A673 (cell line): ENCODE measurements at regions not wholly inside any gene's neighbourhood (a gene's known extent, or its start where the extent isn't known, plus 50 kb on each side); places are given as distances from the start of the nearest gene placed in this dataset.

Experiments
- BruUV-seq: library from RNA; stranded (reverse); fragments of 400-500 nt; replicated peaks from 2 replicates; lab custom pipeline; 2021; lab: Mats Ljungman, UMichigan
- CTCF ChIA-PET: fragments of 300-600 bp; sonication (Branson Sonifier 250); formaldehyde crosslinking; loops from one replicate; lab custom pipeline; 2022; ENCODE audit warnings: antibody characterized with exemption; lab: Charles Lee
- POLR2A ChIA-PET: fragments of 300-600 bp; sonication (Branson Sonifier 250); formaldehyde crosslinking; loops from one replicate; lab custom pipeline; 2022; ENCODE audit warnings: antibody characterized with exemption; ENCODE audit not compliant: low non-redundant PET; lab: Charles Lee
- DNase-seq: peaks from one replicate; pipeline ENCODE4 v3.0.0-alpha.2; 2015; ENCODE audit warnings: low spot score
- H3K27ac ChIP-seq: fragments of 200-600 bp; sonication (generic); 2 replicates; pipeline ENCODE4 v1.5.1; 2016; ENCODE audit warnings: mixed run types, low read depth, mild to moderate bottlenecking, mixed read lengths, antibody characterized with exemption, low read length; ENCODE audit not compliant: poor library complexity, severe bottlenecking
- H3K27me3 ChIP-seq: fragments of 200-600 bp; sonication (generic); replicated peaks from 2 replicates; pipeline ENCODE4 v1.6.1; 2017; ENCODE audit warnings: mixed run types, low read depth, mild to moderate bottlenecking, mixed read lengths, antibody characterized with exemption, low read length; ENCODE audit not compliant: insufficient read depth, poor library complexity
- H3K36me3 ChIP-seq: fragments of 200-600 bp; sonication (generic); 2 replicates; pipeline ENCODE4 v1.6.1; 2016; ENCODE audit warnings: mixed run types, mild to moderate bottlenecking, mixed read lengths, antibody characterized with exemption, low read length; ENCODE audit not compliant: insufficient read depth, poor library complexity, severe bottlenecking
- H3K4me1 ChIP-seq: fragments of 200-600 bp; sonication (generic); 2 replicates; pipeline ENCODE4 v1.6.1; 2017; ENCODE audit warnings: mixed run types, mild to moderate bottlenecking, mixed read lengths, antibody characterized with exemption, low read length; ENCODE audit not compliant: insufficient read depth, poor library complexity, severe bottlenecking
- H3K4me3 ChIP-seq: fragments of 200-600 bp; sonication (generic); 2 replicates; pipeline ENCODE4 v1.5.1; 2016; ENCODE audit warnings: low read depth, mixed run types, mild to moderate bottlenecking, mixed read lengths, low read length; ENCODE audit not compliant: poor library complexity, severe bottlenecking
- H3K9me3 ChIP-seq: fragments of 200-600 bp; sonication (generic); 2 replicates; pipeline ENCODE4 v1.6.1; 2016; ENCODE audit warnings: mixed run types, low read depth, mild to moderate bottlenecking, mixed read lengths, antibody characterized with exemption, low read length; ENCODE audit not compliant: poor library complexity, severe bottlenecking
- CTCF ChIP-seq: fragments of 300-800, 200-600 bp; sonication (generic); conservative IDR thresholded peaks from 2 replicates; pipeline ENCODE4 v1.5.1; 2017; ENCODE audit warnings: low read depth, mild to moderate bottlenecking, antibody characterized with exemption, low read length, moderate library complexity, mixed read lengths
- EZH2 ChIP-seq: fragments of 200-600 bp; sonication (generic); IDR thresholded peaks from 2 replicates; pipeline ENCODE4 v1.6.1; 2017; ENCODE audit warnings: borderline replicate concordance, low read depth, mild to moderate bottlenecking, mixed read lengths, antibody characterized with exemption, low read length; ENCODE audit not compliant: poor library complexity, severe bottlenecking
- intact Hi-C: fragments of 100-400 bp; cut with micrococcal nuclease; formaldehyde crosslinking; loops from one replicate; pipeline ENCODE4 v1.10.0; 2022; ENCODE audit not compliant: unreplicated experiment

DNA sequence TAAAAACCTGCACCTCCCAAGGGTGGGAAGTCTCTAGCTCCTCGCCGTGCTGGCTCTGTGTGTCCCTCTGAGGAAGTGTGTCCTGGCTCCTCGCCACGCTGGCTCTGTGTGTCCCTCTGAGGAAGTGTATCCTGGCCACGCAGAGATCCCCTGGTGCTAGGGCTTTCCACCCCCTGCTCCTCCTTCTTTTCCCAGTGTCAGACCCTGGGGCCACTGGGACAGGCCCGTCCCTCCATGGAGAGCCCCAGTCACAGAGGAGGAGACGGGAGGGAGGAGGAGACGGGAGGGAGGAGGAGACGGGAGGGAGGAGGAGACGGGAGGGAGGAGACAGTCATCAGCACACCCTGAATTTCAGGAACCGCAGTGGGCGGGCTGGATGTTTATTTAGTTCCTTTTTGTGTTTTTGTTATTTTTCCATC lies 53.8 kb upstream of the HGFAC start:
- ChIA-PET CTCF (no interaction called here), POLR2A (no interaction called here)
- intact Hi-C loops: no loop called here
- Histone ChIP-seq H3K9me3 (no peaks in the 10 kb centered on the region), H3K36me3 (no peaks in the 10 kb centered on the region), H3K27me3 (no peaks in the 10 kb centered on the region), H3K4me1 (peaks cover 13% of the 10 kb centered on the region), H3K27ac (no peak overlapping the region), H3K4me3 (no peak overlapping the region)
- TF ChIP-seq EZH2: no peak
- no peak for TF ChIP-seq CTCF
- peak; percentile 29 for DNase-seq
- BruUV-seq: no TSS peak

GRCh38 chr4:3388471-3389232 lies 53.1 kb upstream of the HGFAC start:
- Histone ChIP-seq H3K4me1 (peaks cover 13% of the 10 kb centered on the region), H3K36me3 (no peaks in the 10 kb centered on the region), H3K4me3 (no peak overlapping the region), H3K27me3 (no peaks in the 10 kb centered on the region), H3K9me3 (no peaks in the 10 kb centered on the region), H3K27ac (no peak overlapping the region)
- CTCF ChIA-PET: no interaction called here
- DNase-seq: peak; percentile 24
- POLR2A ChIA-PET: no interaction called here
- intact Hi-C loops: no loop called here
- TF ChIP-seq EZH2 (no peak), CTCF (no peak)
- BruUV-seq: no TSS peak

DNA sequence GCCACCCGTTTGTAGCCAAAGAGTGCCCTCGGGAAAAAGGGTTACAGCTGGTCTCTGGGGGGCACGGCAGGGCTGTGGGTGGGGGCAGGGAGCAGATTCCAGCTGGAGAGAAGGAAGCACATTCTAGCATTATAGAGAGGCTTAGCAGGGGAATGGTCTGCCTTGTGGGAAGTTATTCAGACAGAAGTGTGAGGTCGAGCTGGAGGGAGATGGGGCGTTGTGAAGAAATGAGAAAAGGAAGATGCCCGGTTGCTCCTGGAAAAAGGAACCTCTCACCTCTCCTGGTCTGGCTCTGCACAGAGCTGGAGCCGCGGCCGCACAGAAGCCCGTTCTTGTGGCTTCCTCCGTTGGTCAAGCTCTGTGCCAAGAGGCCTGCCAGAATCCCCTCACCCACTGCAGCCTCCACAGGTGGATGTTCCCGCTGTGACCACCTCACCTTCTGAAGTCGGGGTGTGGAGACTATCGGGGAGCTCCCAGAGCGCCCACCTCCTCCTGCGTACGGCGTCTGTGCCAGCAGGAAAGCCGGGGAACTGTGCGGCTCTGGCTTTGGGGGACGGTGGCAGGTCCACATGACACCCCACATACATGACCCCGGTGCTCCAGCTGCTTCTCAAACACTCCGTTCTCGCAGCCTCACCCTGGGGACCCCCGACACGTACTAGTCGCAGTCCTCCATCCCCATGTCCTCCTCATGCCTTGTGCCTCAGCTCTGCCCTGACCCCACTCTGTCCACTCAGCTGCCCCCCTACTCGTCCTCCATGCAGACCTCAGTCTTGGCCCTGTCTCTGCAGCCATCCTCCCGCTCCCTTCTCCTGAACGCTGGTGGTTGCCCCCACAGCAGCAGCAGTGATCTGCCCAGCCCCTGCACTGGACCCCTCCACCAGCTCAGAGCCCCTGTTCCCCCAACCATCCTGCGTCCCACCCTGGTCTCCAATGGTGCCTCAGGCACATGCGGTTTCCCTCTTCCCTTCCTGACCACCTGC lies 52.2 kb upstream of the HGFAC start:
- Histone ChIP-seq H3K36me3 (no peaks in the 10 kb centered on the region), H3K4me3 (no peak overlapping the region), H3K27me3 (no peaks in the 10 kb centered on the region), H3K27ac (no peak overlapping the region), H3K9me3 (no peaks in the 10 kb centered on the region), H3K4me1 (peaks cover 13% of the 10 kb centered on the region)
- ChIA-PET POLR2A (no interaction called here), CTCF (no interaction called here)
- no peak for TF ChIP-seq CTCF
- intact Hi-C loops: no loop called here
- BruUV-seq: no TSS peak
- no peak for DNase-seq
